K562 (cell line): ENCODE measurements at regions not wholly inside any gene's neighbourhood (a gene's known extent, or its start where the extent isn't known, plus 50 kb on each side); places are given as distances from the start of the nearest gene placed in this dataset.

Experiments
- ATAC-seq: fragments of 200-7000 bp; cut with Tn5 transposase; 3 replicates; pipeline ENCODE4 v1.9.1; 2020; ENCODE audit warnings: moderate library complexity
- BruUV-seq: library from RNA; stranded (reverse); fragments of 400-500 nt; replicated peaks from 2 replicates; lab custom pipeline; 2021; lab: Mats Ljungman, UMichigan
- CTCF ChIA-PET: fragments of 300-600 bp; formaldehyde crosslinking; extraction: SDS; loops from one replicate; lab custom pipeline; 2021; ENCODE audit warnings: low intra/inter-chr PET ratio; lab: Yijun Ruan, JAX
- POLR2A ChIA-PET: fragments of 300-600, 350-650 bp; sonication (Branson Sonifier 250); formaldehyde crosslinking; extraction: SDS; loops from one replicate; lab custom pipeline; 2021; ENCODE audit warnings: antibody characterized with exemption, inconsistent platforms; lab: Yijun Ruan, JAX
- DNase-seq, 4 experiments: peaks; one replicate each; pipeline versions ENCODE4 v3.0.0 to v3.0.0-alpha.2; 2011 to 2018; ENCODE audit warnings: low spot score in 3 of 4, mixed read lengths in 3 of 4; ENCODE audit errors: extremely low read depth in 1 of 4
- FAIRE-seq: peaks from 2 replicates; lab custom pipeline; 2011; peaks lifted over from hg19 to GRCh38; lab: Jason Lieb, UNC
- H2AFZ ChIP-seq: 2 replicates; pipeline ENCODE4 v1.6.0; 2011; ENCODE audit warnings: low read depth, low read length, control low read depth, inconsistent platforms
- H3K27ac ChIP-seq: fragments of 200-600 bp; 3 replicates; pipeline ENCODE4 v1.8.0; 2011; ENCODE audit warnings: low read depth, mild to moderate bottlenecking, control low read depth, inconsistent platforms, low read length, moderate library complexity, mixed read lengths; ENCODE audit errors: extremely low read depth
- H3K27me3 ChIP-seq, 2 experiments: fragments of 300-600 bp in 1 of 2; 2 replicates in 1 of 2; 3 replicates in 1 of 2; pipeline versions ENCODE4 v1.6.0 to v1.8.0; 2011; ENCODE audit warnings: inconsistent platforms in 2 of 2, low read length in 2 of 2, mild to moderate bottlenecking in 1 of 2, mixed read lengths in 1 of 2, moderate library complexity in 1 of 2; ENCODE audit not compliant: control insufficient read depth in 2 of 2, insufficient read depth in 2 of 2
- H3K36me3 ChIP-seq: fragments of 300-600 bp; 3 replicates; pipeline ENCODE4 v1.8.0; 2011; ENCODE audit warnings: mild to moderate bottlenecking, low read length, inconsistent platforms; ENCODE audit not compliant: control insufficient read depth, insufficient read depth
- H3K4me1 ChIP-seq, 2 experiments: fragments of 200-600 bp in 1 of 2; replicated peaks in 1 of 2; 2 replicates in 1 of 2; 3 replicates in 1 of 2; pipeline versions ENCODE4 v1.5.1 to v1.8.0; 2011; ENCODE audit warnings: inconsistent platforms in 2 of 2, low read length in 2 of 2, mild to moderate bottlenecking in 1 of 2, mixed read lengths in 1 of 2, moderate library complexity in 1 of 2; ENCODE audit not compliant: control insufficient read depth in 2 of 2, insufficient read depth in 2 of 2
- H3K4me2 ChIP-seq: 2 replicates; pipeline ENCODE4 v1.6.1; 2011; ENCODE audit warnings: low read length, control low read depth, inconsistent platforms, mixed read lengths; ENCODE audit not compliant: insufficient read depth
- H3K4me3 ChIP-seq: fragments of 200-600 bp; sonication (generic), shearing (Covaris generic); 2 replicates; pipeline ENCODE4 v1.5.1; 2016; ENCODE audit warnings: control low read depth, inconsistent platforms
- H3K79me2 ChIP-seq: fragments of 200-600 bp; 3 replicates; pipeline ENCODE4 v1.8.0; 2011; ENCODE audit warnings: low read length, inconsistent platforms; ENCODE audit not compliant: control insufficient read depth, insufficient read depth
- H3K9ac ChIP-seq, 2 experiments: 2 replicates each; pipeline versions ENCODE4 v1.6.0 to v1.6.1; 2011; ENCODE audit warnings: low read depth in 2 of 2, low read length in 2 of 2, control low read depth in 1 of 2, inconsistent platforms in 1 of 2, mild to moderate bottlenecking in 1 of 2, mixed read lengths in 1 of 2; ENCODE audit not compliant: insufficient read depth in 1 of 2
- H3K9me1 ChIP-seq: one replicate; pipeline ENCODE4 v1.6.0; 2011; ENCODE audit warnings: inconsistent platforms, mild to moderate bottlenecking, low read length, moderate library complexity; ENCODE audit not compliant: control insufficient read depth, insufficient read depth
- H3K9me3 ChIP-seq: replicated peaks from 2 replicates; pipeline ENCODE4 v1.5.1; 2011; ENCODE audit warnings: low read depth, low read length, inconsistent platforms; ENCODE audit not compliant: control insufficient read depth, insufficient read depth
- H4K20me1 ChIP-seq: replicated peaks from 2 replicates; pipeline ENCODE4 v1.6.1; 2011; ENCODE audit warnings: low read length, inconsistent platforms, mixed read lengths; ENCODE audit not compliant: control insufficient read depth, insufficient read depth
- COPS2 ChIP-seq: fragments of 450-650 bp; conservative IDR thresholded peaks from 2 replicates; pipeline ENCODE4 v1.6.1; 2016; ENCODE audit warnings: mild to moderate bottlenecking, moderate library complexity
- FOXK1 ChIP-seq: sonication (generic); formaldehyde crosslinking; IDR thresholded peaks from 2 replicates; pipeline ENCODE4 v1.8.0; 2022; ENCODE audit warnings: missing genetic modification reagents, mild to moderate bottlenecking, borderline replicate concordance
- KAT7 ChIP-seq: sonication (generic); formaldehyde crosslinking; IDR thresholded peaks from 2 replicates; pipeline ENCODE4 v1.8.0; 2022; ENCODE audit warnings: missing genetic modification reagents, mild to moderate bottlenecking, borderline replicate concordance
- KLF16 ChIP-seq: IDR thresholded peaks from 2 replicates; pipeline ENCODE4 v1.6.1; 2016; ENCODE audit warnings: antibody characterized with exemption
- POLR2H ChIP-seq: IDR thresholded peaks from 2 replicates; pipeline ENCODE4 v1.6.1; 2016; ENCODE audit warnings: missing genetic modification characterization, low read depth, mild to moderate bottlenecking, control low read depth, missing compliant biosample characterization, moderate library complexity
- PURB ChIP-seq: sonication (generic); formaldehyde crosslinking; IDR thresholded peaks from 2 replicates; pipeline ENCODE4 v1.9.0; 2021; ENCODE audit warnings: low read depth, mild to moderate bottlenecking, missing genetic modification reagents
- SUPT5H ChIP-seq: fragments of 450-650 bp; IDR thresholded peaks from 2 replicates; pipeline ENCODE4 v1.6.1; 2016
- TRIM25 ChIP-seq: fragments of 450-650 bp; IDR thresholded peaks from 2 replicates; pipeline ENCODE4 v1.7.0; 2016; ENCODE audit warnings: borderline replicate concordance
- ZBTB33 ChIP-seq: sonication (generic); formaldehyde crosslinking; IDR thresholded peaks from 2 replicates; pipeline ENCODE4 v1.8.1; 2023; ENCODE audit warnings: mild to moderate bottlenecking, missing genetic modification reagents
- ZBTB9 ChIP-seq: fragments of 450-650 bp; formaldehyde crosslinking; IDR thresholded peaks from 2 replicates; pipeline ENCODE4 v1.4.0; 2020; ENCODE audit warnings: mild to moderate bottlenecking, moderate library complexity
- ZNF121 ChIP-seq: sonication (generic); formaldehyde crosslinking; conservative IDR thresholded peaks from 2 replicates; pipeline ENCODE4 v1.8.0; 2022; ENCODE audit warnings: missing genetic modification reagents
- ZNF354B ChIP-seq: fragments of 250-450 bp; sonication (Bioruptor Pico); IDR thresholded peaks from 2 replicates; pipeline ENCODE4 v1.4.0; 2020
- ZNF696 ChIP-seq: fragments of 250-450 bp; sonication (Bioruptor Pico); conservative IDR thresholded peaks from 2 replicates; pipeline ENCODE4 v1.4.0; 2020; ENCODE audit warnings: mild to moderate bottlenecking, moderate library complexity
- ZNF75A ChIP-seq: fragments of 450-650 bp; formaldehyde crosslinking; IDR thresholded peaks from 2 replicates; pipeline ENCODE4 v1.4.0; 2020; ENCODE audit warnings: mild to moderate bottlenecking
- WGBS: fragments of 100-300 bp; shearing (Covaris generic); methylation state at CpG from one replicate; pipeline ENCODE4 v1.1.6; 2016; ENCODE audit warnings: low coverage, mixed read lengths; ENCODE audit not compliant: insufficient coverage; ENCODE audit errors: missing lambda C conversion rate; 5-methylcytosine and 5-hydroxymethylcytosine counted together
- in situ Hi-C: fragments of 300-500 bp; cut with MboI; formaldehyde crosslinking; loops from 4 replicates; pipeline ENCODE4 v1.15.0; 2018; ENCODE audit warnings: inconsistent platforms, mixed read lengths
- intact Hi-C: fragments of 100-400 bp; cut with micrococcal nuclease; formaldehyde crosslinking; loops from 2 replicates; pipeline ENCODE4 v1.14.2; 2022

- Histone ChIP-seq H2AFZ (no peak overlapping the region), H3K4me2 (no peak overlapping the region), H3K9ac (no peak overlapping the region), H3K79me2 (no peaks in the 10 kb centered on the region), H3K9me3 (no peaks in the 10 kb centered on the region), H3K36me3 (no peaks in the 10 kb centered on the region), H3K9me1 (no peaks in the 10 kb centered on the region), H3K27me3 (no peaks in the 10 kb centered on the region), H3K27ac (no peak overlapping the region), H3K4me1 (no peaks in the 10 kb centered on the region)
- POLR2A ChIA-PET: no interaction called here
- in situ Hi-C loops (no loop called here), intact Hi-C loops (no loop called here)
- ATAC-seq (no peak), FAIRE-seq (no peak), DNase-seq (no peak)
- CTCF ChIA-PET: no interaction called here
- no TSS peak for BruUV-seq
- TF ChIP-seq POLR2H: no peak
- no peak for TF ChIP-seq ZNF696 (CRISPR knock-in tag)
- TF ChIP-seq TRIM25: no peak
- TF ChIP-seq KAT7 (CRISPR knock-in tag): no peak
- TF ChIP-seq ZNF121 (CRISPR knock-in tag): no peak
- TF ChIP-seq, all 486 proteins: peak for 0
- H3K4me3 ChIP-seq: no peak overlapping the region
- no peaks in the 10 kb centered on the region for H4K20me1 ChIP-seq
Measured at GRCh38 chr9:69987457-69987856, 56.2 kb upstream of the MAMDC2 start.

GRCh38 chr9:69993110-69993509 is 50.5 kb upstream of the MAMDC2 start:
- BruUV-seq: no TSS peak
- ATAC-seq: no peak
- in situ Hi-C loops: no loop called here
- TF ChIP-seq ZBTB9 (CRISPR knock-in tag) (no peak), KLF16 (no peak), ZBTB33 (no peak), COPS2 (no peak), SUPT5H (no peak), PURB (no peak), ZNF75A (CRISPR knock-in tag) (no peak), ZNF354B (CRISPR knock-in tag) (no peak), FOXK1 (CRISPR knock-in tag) (no peak)

More at GRCh38 chr9:69993110-69993509, 50.5 kb upstream of the MAMDC2 start:
- H2AFZ ChIP-seq: no peak overlapping the region
- 10% methylated on average over 2 of the region's 2 CpGs for whole genome bisulfite sequencing
- H3K79me2 ChIP-seq: no peaks in the 10 kb centered on the region
- ChIA-PET CTCF (interaction anchor here (0.6 kb wide), 1 partner anchor 936 kb away, joined by 4 read pairs; no protein-coding TSS in a partner anchor), POLR2A (no interaction called here)
- no peak overlapping the region for H3K9ac ChIP-seq
- no peaks in the 10 kb centered on the region for H4K20me1 ChIP-seq
- H3K27me3 ChIP-seq: no peaks in the 10 kb centered on the region
- FAIRE-seq: no peak
- H3K9me3 ChIP-seq: no peaks in the 10 kb centered on the region
- intact Hi-C loops: no loop called here
- no peaks in the 10 kb centered on the region for H3K9me1 ChIP-seq
- no peaks in the 10 kb centered on the region for H3K36me3 ChIP-seq
- H3K27ac ChIP-seq: no peak overlapping the region
- no peak for DNase-seq
- no peak overlapping the region for H3K4me2 ChIP-seq
- H3K4me3 ChIP-seq: no peak overlapping the region
- H3K4me1 ChIP-seq: no peaks in the 10 kb centered on the region
